ES-I3 (cell line): ENCODE measurements at regions not wholly inside any gene's neighbourhood (a gene's known extent, or its start where the extent isn't known, plus 50 kb on each side); places are given as distances from the start of the nearest gene placed in this dataset.
A peak's percentile ranks its signal among the peaks of the same experiment; 100 is the strongest.

ENCODE experiments used
- H3K36me3 ChIP-seq: 2 replicates; pipeline ENCODE4 v1.6.1; 2013; ENCODE audit warnings: mild to moderate bottlenecking, low read length, control low read depth, moderate library complexity; ENCODE audit not compliant: insufficient read depth
- H3K4me1 ChIP-seq: 2 replicates; pipeline ENCODE4 v1.6.1; 2013; ENCODE audit warnings: mild to moderate bottlenecking, control low read depth, low read length; ENCODE audit not compliant: insufficient read depth
- H3K9ac ChIP-seq: 2 replicates; pipeline ENCODE4 v1.6.1; 2013; ENCODE audit warnings: low read depth, mild to moderate bottlenecking, low read length, moderate library complexity
- H3K9me3 ChIP-seq: 2 replicates; pipeline ENCODE4 v1.6.1; 2013; ENCODE audit warnings: mild to moderate bottlenecking, low read length, moderate library complexity; ENCODE audit not compliant: control insufficient read depth, insufficient read depth

GRCh38 chr16:81185416-81185815 lies 53.1 kb upstream of the BCO1 start:
- Histone ChIP-seq H3K36me3 (no peaks in the 10 kb centered on the region), H3K9me3 (no peaks in the 10 kb centered on the region), H3K9ac (no peak overlapping the region), H3K4me1 (peaks cover 13% of the 10 kb centered on the region)

DNA sequence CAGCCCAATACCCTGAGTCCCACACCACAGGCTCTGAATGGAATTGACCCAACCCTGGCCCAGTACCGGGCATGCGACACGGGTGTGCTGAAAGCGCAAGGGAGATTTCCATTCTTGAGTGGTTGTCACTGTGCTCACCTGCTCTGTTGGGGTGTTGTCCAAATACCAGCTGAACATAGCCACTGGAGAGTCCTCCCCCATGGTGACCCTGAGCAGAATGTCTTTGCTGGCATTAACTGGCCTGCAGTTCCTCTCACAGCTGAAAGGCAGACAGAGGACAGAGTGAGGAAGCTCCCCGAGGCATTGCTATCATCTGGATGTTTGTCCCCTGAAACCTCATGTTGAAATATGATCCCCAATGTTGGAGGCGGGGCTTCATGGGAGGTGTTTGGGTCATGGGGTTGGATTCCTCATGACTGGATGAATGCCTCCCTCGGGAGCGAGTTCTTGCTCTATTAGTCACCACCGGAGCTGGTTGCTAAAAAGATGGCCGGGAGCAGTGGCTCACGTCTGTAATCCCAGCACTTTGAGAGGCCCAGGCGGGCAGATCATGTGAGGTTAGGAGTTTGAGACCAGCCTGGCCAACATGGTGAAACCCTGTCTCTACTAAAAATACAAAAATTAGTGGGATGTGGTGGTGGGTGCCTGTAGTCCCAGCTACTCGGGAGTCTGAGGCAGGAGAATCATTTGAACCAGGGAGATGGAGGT lies 57.3 kb upstream of the BCO1 start:
- Histone ChIP-seq H3K9me3 (no peaks in the 10 kb centered on the region), H3K9ac (peak overlapping the region; percentile 48), H3K4me1 (peaks cover 16% of the 10 kb centered on the region), H3K36me3 (peaks cover 4% of the 10 kb centered on the region)

DNA sequence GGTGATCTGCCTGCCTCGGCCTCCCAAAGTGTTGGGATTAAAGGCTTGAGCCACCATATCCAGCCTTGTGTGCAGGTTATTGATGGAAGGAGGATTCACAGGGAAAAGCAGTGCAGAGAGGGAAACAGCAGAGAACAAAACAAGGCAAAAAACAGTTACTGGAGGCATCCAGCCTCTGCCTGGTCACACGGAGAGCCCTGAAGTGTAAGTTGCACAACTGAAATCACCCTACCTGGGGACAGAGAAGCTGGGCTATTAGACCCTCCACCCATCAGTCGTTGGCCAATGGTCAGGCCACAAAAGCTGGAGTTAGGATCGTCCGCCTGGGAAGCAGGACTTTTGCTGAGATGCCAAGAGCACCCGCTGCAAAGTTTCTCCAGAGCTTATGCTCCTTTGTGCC lies 57.9 kb upstream of the BCO1 start:
- Histone ChIP-seq H3K9me3 (no peaks in the 10 kb centered on the region), H3K36me3 (peaks cover 4% of the 10 kb centered on the region), H3K4me1 (peaks cover 16% of the 10 kb centered on the region), H3K9ac (peak overlapping the region; percentile 48)

GRCh38 chr16:81179219-81179618 lies 59.3 kb upstream of the BCO1 start:
- Histone ChIP-seq H3K36me3 (peaks cover 4% of the 10 kb centered on the region), H3K9ac (no peak overlapping the region), H3K4me1 (peaks cover 16% of the 10 kb centered on the region), H3K9me3 (no peaks in the 10 kb centered on the region)

DNA sequence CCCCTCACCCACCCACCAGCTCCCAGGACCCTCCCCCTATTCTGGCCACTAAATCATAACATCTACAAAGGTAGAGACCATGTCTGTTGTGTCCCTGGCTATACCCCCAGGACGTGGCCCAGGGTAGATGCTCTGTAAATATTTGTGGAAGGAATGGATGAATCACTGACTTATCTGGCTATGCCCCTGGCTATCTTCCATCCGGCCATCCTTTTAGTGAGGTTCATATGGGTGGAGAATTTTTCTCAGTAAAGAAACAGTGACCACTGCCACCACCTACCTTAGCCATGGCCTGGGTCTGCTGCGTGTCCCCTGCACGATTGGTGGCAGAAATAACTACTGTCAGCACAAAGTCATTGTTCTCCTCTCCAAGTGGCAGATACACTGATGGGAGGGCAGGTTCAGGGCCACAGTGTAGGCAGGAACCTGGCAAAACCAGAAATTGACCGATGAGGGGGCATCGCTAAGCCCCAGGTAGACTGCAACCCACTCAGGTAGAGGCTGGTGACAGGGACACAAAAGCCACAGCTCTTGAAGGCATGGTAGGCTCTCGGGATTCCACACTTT lies 63.1 kb upstream of the BCO1 start:
- Histone ChIP-seq H3K9ac (no peak overlapping the region), H3K36me3 (peaks cover 12% of the 10 kb centered on the region)

DNA sequence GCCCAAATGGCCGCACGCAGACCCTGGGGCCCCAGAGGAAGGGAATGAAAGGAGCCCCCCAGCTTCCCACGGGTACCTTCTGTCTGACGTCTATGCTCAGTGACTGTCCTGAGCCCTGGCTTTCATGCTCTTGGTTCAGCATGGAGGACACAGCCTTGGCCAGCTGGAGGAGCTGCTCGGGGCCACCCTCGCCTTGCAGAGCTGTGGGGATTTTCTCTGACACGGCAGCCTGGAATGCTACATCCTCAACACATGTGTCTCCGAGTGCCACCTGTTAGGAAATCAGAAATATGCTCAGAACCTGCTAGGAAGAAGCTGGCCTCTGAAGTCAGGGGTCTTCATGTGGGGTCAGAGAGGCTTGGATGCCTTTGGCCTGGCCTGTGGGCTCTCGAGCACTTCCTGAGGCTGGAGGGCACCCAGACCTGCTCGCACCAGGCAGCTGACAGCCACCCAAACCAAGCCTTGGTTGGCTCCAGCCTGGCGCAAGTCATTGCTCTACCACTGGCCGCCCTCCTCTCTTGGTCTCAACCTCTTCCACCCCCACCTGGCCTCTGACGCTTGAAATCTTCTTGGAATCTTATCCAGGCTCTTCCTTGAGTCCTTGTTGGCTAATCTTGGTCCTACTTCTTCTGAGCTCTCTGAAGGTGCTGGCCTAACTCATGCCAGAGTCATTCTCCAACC lies 63.7 kb upstream of the BCO1 start:
- no peaks in the 10 kb centered on the region for H3K4me1 ChIP-seq
- no peaks in the 10 kb centered on the region for H3K9me3 ChIP-seq
- no peak overlapping the region for H3K9ac ChIP-seq
- H3K36me3 ChIP-seq, result peaks cover 12% of the 10 kb centered on the region

More for the DNA sequence above, 63.1 kb upstream of the BCO1 start:
- Histone ChIP-seq H3K9me3 (no peaks in the 10 kb centered on the region), H3K4me1 (peaks cover 3% of the 10 kb centered on the region; the same call in 1 of the 2 replicates)

DNA sequence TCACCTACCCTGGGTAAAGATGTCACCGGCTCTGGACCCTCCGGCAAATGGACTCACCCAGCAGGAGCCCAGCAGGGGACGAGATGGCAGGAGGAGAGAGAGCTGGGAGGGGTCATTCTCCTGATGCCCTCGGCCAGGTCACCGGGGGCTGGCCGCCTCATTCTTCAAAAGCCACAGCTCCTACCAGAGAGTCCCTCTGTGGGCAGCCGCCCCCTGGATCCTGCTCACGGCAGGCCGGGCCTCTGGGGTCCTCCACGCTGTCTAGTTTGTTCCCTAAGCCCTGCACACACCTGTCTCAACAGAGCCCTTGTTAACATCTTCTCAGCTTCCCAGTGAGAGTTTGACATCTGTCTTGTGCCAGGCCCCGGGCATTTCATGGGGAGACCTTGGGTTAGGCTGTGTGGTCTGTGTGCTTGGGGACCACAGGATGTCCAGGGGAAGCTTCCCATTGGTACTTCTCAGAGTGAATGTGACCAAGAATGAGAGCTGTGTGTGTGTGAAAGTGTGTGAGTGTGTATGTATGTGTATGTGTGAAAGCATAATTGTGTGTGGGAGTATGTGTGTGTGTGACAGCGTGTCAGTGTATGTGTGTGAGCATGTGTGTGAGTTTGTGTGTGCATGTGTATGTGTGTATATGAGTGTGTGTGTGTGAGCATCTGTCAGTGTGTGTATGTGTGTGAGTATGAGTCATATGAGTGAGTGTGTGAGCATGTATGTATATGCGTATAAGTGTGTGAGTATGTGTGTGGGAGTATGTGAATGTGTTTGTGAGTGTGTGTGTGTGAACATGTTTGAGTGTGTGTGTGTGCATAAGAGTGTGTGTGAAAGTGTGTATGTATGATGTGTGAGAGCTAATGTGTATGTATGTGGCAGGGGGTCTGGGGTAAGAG lies 65.5 kb upstream of the BCO1 start:
- H3K9ac ChIP-seq, result no peak overlapping the region
- H3K9me3 ChIP-seq, result no peaks in the 10 kb centered on the region
- peaks cover 8% of the 10 kb centered on the region for H3K36me3 ChIP-seq
- H3K4me1 ChIP-seq, result no peaks in the 10 kb centered on the region

DNA sequence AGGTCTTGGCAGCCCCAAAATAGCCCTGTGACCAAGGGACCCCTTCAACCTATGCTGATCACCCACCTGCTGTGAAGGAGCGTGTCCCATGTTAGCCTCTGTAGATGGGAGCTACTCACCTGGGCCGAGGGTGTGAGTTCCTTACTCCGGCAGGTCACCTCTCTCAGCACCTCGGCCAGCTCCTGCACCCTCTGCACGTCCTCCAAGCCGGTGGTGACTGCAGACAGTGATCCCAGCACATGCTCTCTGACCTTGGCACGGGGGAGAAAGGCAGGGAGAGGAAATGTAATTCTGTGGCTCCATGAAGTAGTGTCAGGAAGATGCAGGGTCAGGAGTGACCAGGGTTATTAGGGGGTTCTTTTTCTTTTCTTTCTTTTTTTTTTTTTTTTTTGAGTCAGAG lies 67.7 kb upstream of the BCO1 start:
- H3K36me3 ChIP-seq, result peaks cover 8% of the 10 kb centered on the region
- H3K4me1 ChIP-seq, result no peaks in the 10 kb centered on the region
- H3K9me3 ChIP-seq, result no peaks in the 10 kb centered on the region
- H3K9ac ChIP-seq, result no peak overlapping the region

DNA sequence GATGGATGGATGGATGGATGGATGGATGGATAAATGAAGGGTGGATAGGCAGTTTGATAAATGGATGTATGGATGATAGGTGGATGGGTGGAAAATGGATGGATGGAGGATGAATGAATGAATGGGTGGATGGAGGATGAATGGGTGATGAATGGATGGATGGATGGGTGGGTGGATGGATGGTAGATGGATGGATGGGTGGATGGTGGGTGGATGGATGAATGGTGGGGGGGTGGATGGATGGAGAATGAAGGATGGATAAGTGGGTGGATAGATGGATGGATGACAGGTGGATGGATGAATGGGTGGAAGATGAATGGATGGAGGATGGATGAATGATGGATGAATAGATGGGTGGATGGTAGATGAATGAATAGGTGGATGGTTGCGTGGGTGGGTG lies 70.1 kb upstream of the BCO1 start:
- Histone ChIP-seq H3K9ac (no peak overlapping the region), H3K4me1 (no peaks in the 10 kb centered on the region), H3K36me3 (peaks cover 5% of the 10 kb centered on the region; the same call in 1 of the 2 replicates), H3K9me3 (no peaks in the 10 kb centered on the region)

GRCh38 chr16:81167851-81168250 lies 70.6 kb upstream of the BCO1 start:
- Histone ChIP-seq H3K36me3 (0 out of 2 replicates have a peak, but pooled peaks cover under 1% of the 10 kb centered on the region), H3K9me3 (no peaks in the 10 kb centered on the region), H3K4me1 (no peaks in the 10 kb centered on the region), H3K9ac (no peak overlapping the region)

DNA sequence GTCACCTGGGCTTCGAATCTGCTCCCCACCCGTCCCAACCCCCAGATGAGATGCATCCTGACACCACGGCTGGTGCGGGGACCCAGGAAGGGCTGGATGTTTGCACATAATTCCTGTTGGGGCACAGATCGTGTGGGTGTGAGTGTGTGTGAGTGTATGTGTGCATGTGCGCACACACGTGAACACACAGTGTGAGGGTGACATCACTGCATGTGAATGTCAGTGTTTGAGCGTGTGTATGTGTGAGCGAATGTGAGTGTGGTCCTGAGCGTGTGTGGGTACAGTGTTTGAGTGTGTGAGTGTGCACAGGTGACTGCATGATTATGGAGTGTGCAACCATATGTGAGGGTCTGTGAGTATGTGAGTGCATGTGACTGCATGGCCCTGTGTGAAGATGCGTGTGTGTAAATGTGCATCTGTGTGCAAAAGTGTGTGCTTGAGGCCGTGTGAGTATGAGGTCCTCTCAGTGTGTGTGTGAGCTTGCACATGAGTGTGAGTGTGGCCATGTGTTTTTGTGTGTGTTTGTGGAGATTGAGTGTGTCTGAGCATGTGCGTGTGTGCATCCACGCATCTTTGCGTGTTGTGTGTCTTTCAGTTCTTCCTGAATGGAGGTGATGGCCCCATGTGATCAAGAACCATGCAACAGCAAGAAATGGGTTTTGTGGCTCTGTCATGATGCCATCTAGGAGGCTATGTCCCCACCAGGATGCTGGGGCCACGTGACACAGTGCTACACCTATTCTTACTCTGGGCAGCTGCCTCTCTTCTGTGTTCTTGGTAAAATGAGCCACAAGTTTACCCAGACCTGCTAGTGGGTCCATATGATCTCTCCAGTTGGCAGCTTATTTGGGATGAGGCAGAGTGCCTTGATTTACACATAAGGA lies 70.5 kb upstream of the GCSH start:
- Histone ChIP-seq H3K9ac (no peak overlapping the region), H3K36me3 (no peaks in the 10 kb centered on the region), H3K9me3 (no peaks in the 10 kb centered on the region), H3K4me1 (no peaks in the 10 kb centered on the region)

DNA sequence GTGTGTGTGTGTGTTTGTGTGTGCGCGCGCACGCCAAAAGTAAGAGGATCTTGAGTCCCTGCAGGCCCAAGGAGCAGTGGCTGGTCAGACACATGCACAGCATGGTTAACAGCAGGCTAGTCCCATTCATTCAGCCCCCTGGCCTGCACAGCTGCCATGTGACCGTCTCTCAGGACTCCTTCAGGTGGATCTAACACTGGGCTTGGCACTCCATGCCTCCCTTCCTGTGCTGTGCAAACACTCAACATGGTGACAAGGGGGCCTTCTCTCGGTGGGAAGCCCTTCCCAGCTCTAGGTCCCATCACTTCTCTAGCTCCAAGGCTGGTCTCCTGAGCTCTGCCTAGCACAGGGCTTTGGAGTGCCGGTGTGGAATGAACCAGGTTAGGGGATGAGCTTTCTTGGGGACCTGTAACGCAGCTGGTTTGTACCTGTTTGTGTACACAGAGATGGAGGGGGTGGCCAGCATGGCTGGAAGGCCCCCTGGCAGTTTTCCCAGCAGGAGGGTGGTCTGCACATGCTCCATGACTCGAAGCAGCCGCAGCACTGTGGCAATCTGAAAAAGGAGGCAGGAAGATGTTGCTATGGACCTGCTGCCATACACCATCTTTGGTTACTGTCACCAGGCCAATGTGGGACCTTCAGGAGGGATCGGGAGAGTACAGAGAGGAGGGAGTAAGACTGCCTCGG lies 69.4 kb upstream of the GCSH start:
- Histone ChIP-seq H3K36me3 (no peaks in the 10 kb centered on the region), H3K9ac (no peak overlapping the region), H3K4me1 (no peaks in the 10 kb centered on the region), H3K9me3 (no peaks in the 10 kb centered on the region)

DNA sequence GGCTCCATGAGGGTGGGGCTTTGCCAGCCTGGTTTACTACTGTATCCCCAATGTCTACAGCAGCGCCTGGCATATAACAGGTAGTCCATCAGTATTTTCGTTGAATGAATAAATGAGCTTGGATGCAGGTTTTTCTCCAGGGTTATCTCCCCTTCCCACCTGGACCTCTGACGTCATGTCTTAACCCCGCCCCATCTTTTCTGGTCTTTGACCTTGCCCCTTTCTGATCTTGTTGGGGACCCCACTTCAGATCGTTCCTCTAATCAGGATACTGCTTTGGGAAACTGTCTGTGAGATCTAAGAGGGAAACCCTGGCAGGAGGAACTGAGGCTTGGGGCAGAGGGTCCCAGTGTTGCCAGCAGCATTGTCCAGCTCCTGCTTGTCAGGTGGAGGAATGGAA lies 68.8 kb upstream of the GCSH start:
- H3K4me1 ChIP-seq, result no peaks in the 10 kb centered on the region
- no peaks in the 10 kb centered on the region for H3K9me3 ChIP-seq
- no peak overlapping the region for H3K9ac ChIP-seq

More for the DNA sequence above, 68.8 kb upstream of the GCSH start:
- no peaks in the 10 kb centered on the region for H3K36me3 ChIP-seq
